CD4-positive, alpha-beta T cell treated with Interleukin-10 for 1 hour (primary cell): ENCODE measurements at regions not wholly inside any gene's neighbourhood (a gene's known extent, or its start where the extent isn't known, plus 50 kb on each side); places are given as distances from the start of the nearest gene placed in this dataset.

Experiments used
- DNase-seq: peaks from one replicate; pipeline ENCODE4 v3.0.0-alpha.2; 2020

DNA sequence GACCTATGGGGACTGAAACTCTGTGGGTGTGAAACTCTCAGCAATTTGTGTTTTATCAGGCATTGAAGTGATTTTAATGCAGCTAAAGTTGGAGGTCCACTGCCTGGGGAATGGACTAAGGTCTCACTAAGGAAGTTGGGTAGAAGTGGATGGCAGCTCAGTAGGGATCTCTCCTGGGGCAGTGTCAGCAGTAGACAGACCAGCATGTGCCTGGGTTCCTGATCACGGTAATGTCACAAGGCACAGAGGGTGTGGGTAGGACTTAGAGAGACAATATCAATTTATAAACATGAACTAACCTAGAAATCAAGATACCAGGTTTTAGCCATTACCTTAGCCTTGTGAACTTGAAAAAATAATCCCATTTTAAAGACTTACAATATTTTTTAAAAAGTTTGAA is 380.3 kb upstream of the LCORL start:
- DNase-seq: no peak

- DNase-seq: no peak
Measured at GRCh38 chr4:18401425-18401824, 379.9 kb upstream of the LCORL start.

GRCh38 chr4:18398661-18399060 is 377.1 kb upstream of the LCORL start:
- no peak for DNase-seq

DNA sequence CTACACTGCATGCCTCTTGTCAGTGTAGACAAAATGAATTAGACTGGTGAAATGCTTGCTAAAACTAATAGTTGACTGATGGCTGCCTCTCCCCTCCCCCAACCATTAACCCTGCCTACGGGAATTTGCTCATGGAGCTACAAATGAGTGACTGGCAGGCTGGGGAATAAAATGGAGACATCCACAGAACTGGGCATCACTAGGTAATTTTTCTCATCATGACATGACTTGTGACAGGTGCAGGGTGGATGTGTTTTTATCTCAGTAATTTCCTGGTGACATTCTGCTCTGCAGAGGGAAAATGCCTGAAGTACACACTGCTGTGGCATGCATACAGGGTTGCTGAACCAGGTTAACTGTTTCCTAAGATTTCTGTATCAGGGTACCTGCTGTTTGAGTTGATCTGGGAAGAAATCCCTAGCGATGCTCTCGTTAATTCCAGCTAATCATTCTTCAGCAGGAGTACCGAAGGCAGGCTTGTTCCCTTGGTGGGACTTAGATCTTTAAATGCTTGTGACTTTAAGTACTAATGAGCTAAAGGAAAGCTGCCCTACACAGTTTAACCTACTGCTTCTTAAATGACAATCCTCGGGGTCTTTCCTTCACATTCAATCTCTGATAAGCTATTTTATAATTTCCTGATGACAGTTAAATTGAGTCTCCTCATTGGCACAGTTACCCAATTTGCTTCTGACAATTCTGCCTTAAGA is 376.3 kb upstream of the LCORL start:
- DNase-seq: no peak

- no peak for DNase-seq
Measured at GRCh38 chr4:18394656-18395055, 373.1 kb upstream of the LCORL start.

DNA sequence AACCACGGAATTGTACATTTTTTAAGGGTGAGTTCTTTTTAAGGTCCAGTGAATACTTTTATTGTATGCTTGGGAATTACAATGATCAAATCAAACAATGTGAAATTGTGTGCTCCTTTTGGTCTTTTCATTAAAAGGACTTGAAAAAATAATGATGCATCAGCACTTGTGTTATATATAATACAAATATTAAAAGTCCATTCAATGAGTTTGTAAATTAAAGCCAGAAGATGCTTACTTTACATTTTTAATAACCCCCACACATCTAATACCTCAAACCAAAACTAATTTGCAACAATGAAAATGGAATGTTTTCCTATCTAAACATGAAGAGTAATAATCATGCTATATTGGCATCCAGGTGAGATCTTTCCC is 369.8 kb upstream of the LCORL start:
- DNase-seq: no peak

- DNase-seq: no peak
Measured at GRCh38 chr4:18390655-18391353, 369.2 kb upstream of the LCORL start.

GRCh38 chr4:18389115-18389514 is 367.6 kb upstream of the LCORL start:
- DNase-seq: no peak

DNA sequence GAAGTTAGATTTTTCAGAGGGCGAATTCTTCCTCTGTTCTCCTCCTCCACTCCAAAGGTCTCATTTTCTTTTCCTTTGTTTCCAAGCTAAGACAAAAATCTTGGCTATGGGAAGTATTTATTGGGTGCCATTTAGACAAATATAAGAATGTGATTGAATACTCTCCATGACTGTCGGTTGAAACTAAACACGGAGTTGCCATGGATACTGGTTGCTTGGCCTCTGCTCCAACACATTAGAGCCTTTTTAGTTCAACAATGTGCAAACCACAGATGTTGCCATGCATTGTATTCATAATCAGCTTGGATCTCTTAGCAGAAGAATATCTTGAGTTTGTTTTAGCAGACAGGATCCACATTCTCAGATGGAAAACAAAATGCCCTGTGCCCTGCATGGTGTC is 366.5 kb upstream of the LCORL start:
- DNase-seq: no peak

GRCh38 chr4:18381186-18381585 is 359.6 kb upstream of the LCORL start:
- no peak for DNase-seq

DNA sequence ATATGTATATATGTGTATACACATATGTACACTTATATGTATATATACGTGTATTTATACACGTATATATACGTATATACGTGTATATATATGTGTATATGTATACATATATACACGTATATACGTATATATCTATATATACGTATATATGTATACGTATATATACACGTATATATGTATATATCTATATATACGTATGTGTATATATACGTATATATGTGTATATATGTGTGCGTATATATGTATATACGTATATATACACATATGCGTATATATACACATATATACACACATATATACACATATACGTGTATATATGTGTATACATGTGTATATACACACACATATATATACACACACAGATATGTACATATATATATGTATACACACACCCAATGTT is 348.0 kb upstream of the LCORL start:
- no peak for DNase-seq

DNA sequence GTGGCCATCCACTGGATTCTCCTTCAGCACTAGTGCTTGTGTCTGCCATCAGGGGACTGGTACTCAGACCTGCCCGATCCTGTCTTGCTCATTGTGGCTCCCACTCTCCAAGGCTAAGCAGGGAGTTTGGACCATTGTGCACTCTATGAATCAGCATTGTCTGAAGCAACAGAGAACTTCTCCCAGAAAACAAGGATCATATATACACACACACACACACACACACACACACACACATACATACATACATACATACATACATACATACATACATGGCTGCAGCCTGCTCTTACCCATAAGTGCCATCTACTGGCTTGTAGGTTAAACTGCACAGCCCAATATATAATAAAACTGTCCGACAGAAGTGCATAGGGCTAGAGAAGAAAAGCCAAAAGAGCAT is 345.3 kb upstream of the LCORL start:
- peak; percentile 28 for DNase-seq

- DNase-seq: no peak
Measured at GRCh38 chr4:18366136-18366535, 344.6 kb upstream of the LCORL start.

DNA sequence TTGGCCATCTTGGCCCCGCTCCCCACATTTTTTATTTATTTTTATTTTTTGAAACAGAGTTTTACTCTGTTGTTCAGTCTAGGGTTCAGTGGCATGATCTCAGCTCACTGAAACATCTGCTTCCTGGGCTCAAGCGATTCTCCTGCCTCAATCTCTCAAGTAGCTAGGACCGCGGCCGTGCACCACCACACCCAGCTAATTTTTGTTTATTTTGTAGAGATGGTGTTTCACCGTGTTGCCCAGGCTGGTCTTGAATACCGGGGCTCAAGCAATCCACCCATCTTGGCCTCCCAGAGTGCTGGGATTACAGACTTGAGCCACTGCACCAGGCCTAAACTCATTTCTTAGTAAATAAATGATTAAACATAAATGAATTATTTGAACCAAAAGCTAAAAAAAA is 322.0 kb upstream of the LCORL start:
- DNase-seq: no peak

DNA sequence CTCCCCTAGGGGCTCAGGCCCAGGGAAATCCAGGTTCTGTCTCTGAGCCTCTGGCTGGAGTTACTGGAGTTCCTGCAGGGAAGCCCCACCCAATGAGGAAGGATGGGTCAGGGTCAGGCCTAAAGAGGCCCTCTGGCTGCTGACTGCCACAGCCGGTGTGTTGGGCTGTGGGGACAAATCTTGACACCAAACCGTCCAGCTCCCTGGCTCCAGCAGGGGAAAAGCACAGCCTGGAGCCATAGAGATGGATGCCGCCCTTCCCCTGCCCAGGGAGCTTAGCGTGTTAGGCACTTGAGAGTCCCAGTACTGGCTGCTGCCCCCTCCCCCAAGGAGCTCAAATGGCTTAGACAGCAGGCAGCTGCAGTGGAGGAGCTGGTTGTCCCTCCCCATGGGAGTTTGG is 321.3 kb upstream of the LCORL start:
- DNase-seq: no peak

DNA sequence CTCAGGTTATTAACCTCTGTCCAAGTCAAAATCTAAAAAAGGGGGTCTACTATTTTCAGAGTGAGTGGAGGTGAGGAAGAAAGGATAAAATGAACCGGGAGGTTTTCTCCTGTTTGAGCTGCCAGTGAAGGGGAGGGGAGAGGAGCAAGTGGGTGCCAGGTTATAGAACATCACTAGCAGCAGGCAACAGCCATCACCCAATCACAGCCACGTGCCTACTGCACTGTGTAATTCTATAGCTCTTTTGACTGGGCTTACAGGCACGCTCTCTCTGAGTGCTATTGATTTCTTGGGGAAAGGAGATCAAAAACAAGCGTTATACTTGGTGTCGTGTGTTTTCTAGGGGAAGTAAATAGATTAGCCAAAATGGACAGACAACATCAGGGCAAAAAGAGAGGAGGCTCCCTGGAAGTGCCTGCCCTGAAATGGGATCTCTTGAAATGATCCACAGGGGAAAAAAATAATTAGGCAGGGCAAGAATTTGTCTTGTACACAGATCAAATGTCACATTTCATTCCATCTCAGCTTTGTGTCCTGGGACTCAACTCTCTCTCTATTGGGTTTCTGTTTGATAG is 300.5 kb upstream of the LCORL start:
- DNase-seq: no peak

DNA sequence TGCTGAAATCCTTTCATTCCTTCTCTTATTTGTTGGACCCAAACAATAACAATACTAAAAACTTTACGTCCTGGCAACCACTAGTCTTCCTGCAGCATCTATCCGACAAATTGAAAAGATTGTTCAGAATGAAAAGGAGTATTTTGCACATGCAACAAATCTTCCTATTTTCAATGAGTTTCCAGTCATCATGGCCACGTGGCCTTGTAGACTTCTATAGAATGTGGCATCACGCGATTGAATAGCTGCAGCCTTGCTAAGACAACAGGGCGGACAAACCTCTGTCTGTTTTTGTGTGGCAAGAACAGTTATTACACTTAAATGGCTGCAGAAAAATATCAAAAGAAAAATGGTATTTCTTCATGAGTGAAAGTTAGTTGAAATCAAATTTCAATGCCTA is 297.9 kb upstream of the LCORL start:
- DNase-seq: no peak

GRCh38 chr4:18318682-18319388 is 297.3 kb upstream of the LCORL start:
- no peak for DNase-seq

DNA sequence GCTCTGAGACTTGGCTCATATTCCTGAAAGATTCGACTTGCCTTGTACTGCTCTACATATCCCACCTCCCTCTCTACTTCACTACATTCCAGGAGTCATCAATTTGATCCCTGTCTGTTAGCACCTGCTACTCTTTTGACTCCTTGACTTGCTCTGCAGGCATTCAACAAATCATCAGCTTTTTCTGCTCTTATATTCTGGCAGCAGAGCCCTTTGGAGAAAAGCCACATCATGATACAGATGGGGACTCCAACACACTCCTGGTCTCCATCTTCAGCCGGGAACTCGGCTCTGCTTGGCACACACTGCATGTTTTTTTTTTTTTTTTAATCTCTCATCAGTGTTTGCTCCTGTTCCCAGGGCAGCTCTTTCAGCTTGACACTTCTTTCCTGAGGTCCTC is 293.2 kb upstream of the LCORL start:
- DNase-seq: no peak

DNA sequence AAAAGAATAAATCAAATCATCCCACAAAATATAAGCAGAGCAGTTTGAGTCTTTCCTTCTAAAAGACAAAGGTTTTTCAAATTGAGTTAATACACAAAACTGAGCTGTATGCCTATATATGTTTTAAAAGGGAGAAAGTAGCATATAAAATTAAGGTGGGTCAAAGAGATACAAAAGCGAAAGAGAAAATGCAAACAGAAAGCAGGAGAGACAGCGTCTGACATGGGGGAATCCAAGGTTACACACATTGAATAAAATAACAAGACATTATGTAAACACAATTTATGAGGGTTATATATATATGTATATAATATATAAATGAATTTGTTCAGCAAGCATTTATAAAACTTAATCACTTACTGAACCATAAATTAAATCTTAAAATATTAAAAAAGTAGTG is 276.1 kb upstream of the LCORL start:
- no peak for DNase-seq

- DNase-seq: no peak
Measured at GRCh38 chr4:18296411-18296810, 274.9 kb upstream of the LCORL start.

DNA sequence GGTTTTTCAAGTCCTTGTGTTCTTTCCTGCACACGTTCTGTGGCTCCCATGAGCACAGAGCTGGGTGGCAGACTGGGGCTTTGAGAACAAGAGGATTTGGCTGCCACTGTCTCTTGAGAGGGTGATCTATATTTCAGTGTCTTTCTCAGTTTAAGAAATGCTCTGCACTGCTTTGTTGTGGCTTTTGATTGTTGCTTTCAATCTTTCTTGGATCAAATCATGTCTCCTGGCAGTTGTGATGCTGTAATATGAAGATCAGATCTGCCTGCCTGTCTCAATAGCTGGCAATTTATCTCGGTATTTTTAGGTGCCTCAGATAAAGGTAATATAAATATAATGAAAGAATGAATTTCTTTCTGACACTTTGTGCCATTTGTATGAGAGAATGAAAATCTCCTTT is 273.3 kb upstream of the LCORL start:
- DNase-seq: no peak

- DNase-seq: no peak
Measured at GRCh38 chr4:18294021-18294420, 272.5 kb upstream of the LCORL start.

GRCh38 chr4:18292411-18292810 is 270.9 kb upstream of the LCORL start:
- no peak for DNase-seq
